A549 (cell line): ENCODE measurements at regions not wholly inside any gene's neighbourhood (a gene's known extent, or its start where the extent isn't known, plus 50 kb on each side); places are given as distances from the start of the nearest gene placed in this dataset.

ENCODE experiments used
- ATAC-seq, 2 experiments: fragments of 200-7000 bp in 1 of 2; fragments of >200 bp in 1 of 2; cut with Nextera tagmentation in 1 of 2; cut with Tn5 transposase in 1 of 2; 3 replicates each; pipeline versions ENCODE4 v1.8.0 to v1.9.1; 2018 to 2020; ENCODE audit warnings: mild to moderate bottlenecking in 1 of 2, moderate library complexity in 1 of 2
- CTCF ChIA-PET: fragments of 300-600 bp; sonication (Branson Sonifier 250); formaldehyde crosslinking; extraction: SDS; loops from one replicate; lab custom pipeline; 2021; ENCODE audit warnings: antibody characterized with exemption, inconsistent platforms; lab: Yijun Ruan, JAX
- POLR2A ChIA-PET: fragments of 350-600 bp; formaldehyde crosslinking; extraction: SDS; loops from one replicate; lab custom pipeline; 2021; ENCODE audit warnings: antibody characterized with exemption, inconsistent platforms; lab: Yijun Ruan, JAX
- DNase-seq, 2 experiments: peaks; one replicate each; pipeline versions ENCODE4 v3.0.0 to v3.0.0-alpha.2; 2011 to 2016; ENCODE audit warnings: low read depth in 1 of 2, low spot score in 1 of 2
- FAIRE-seq: peaks from 2 replicates; lab custom pipeline; 2011; peaks lifted over from hg19 to GRCh38; lab: Jason Lieb, UNC
- H3K27ac ChIP-seq, 2 experiments: fragments of >200 bp; sonication (Bioruptor Twin); formaldehyde crosslinking; 3 replicates each; pipeline ENCODE4 v1.5.1; 2016 to 2017
- H3K4me1 ChIP-seq: fragments of >200 bp; sonication (Bioruptor Twin); formaldehyde crosslinking; 3 replicates; pipeline ENCODE4 v1.6.1; 2016
- H3K4me2 ChIP-seq: fragments of >200 bp; sonication (Bioruptor Twin); formaldehyde crosslinking; 3 replicates; pipeline ENCODE4 v1.6.1; 2016
- H3K4me3 ChIP-seq: fragments of >200 bp; sonication (Bioruptor Twin); formaldehyde crosslinking; 3 replicates; pipeline ENCODE4 v1.5.1; 2016
- H3K9me3 ChIP-seq: fragments of >200 bp; sonication (Bioruptor Twin); formaldehyde crosslinking; 3 replicates; pipeline ENCODE4 v1.6.1; 2016
- CBX8 ChIP-seq: fragments of 200-600 bp; sonication (generic); IDR thresholded peaks from 2 replicates; pipeline ENCODE4 v1.6.1; 2016
- CHD4 ChIP-seq: fragments of 200-600 bp; sonication (generic); IDR thresholded peaks from 2 replicates; pipeline ENCODE4 v1.6.1; 2016; ENCODE audit warnings: antibody characterized with exemption, mild to moderate bottlenecking, borderline replicate concordance
- EP300 ChIP-seq, 2 experiments: fragments of >200 bp; sonication (Bioruptor Twin); formaldehyde crosslinking; IDR thresholded peaks; 2 replicates in 1 of 2; 3 replicates in 1 of 2; pipeline ENCODE4 v1.6.1; 2016 to 2017
- HDAC2 ChIP-seq: fragments of 200-600 bp; sonication (generic); IDR thresholded peaks from 2 replicates; pipeline ENCODE4 v1.6.1; 2016
- HOXA7 ChIP-seq: fragments of 250-450 bp; sonication (Bioruptor Pico); IDR thresholded peaks from 2 replicates; pipeline ENCODE4 v1.5.0; 2020; ENCODE audit warnings: mild to moderate bottlenecking, moderate library complexity
- HOXB13 ChIP-seq: fragments of 250-450 bp; sonication (Bioruptor Pico); IDR thresholded peaks from 2 replicates; pipeline ENCODE4 v1.5.0; 2020; ENCODE audit warnings: low read depth, mild to moderate bottlenecking, moderate library complexity
- JUN ChIP-seq, 2 experiments: fragments of >200 bp; sonication (Bioruptor Twin); formaldehyde crosslinking; IDR thresholded peaks; 2 replicates in 1 of 2; 3 replicates in 1 of 2; pipeline ENCODE4 v1.6.1; 2016 to 2017
- MAZ ChIP-seq: fragments of 150-350 bp; IDR thresholded peaks from 2 replicates; pipeline ENCODE4 v1.6.1; 2014; ENCODE audit warnings: antibody characterized with exemption, low read depth, low read length, borderline replicate concordance
- MYC ChIP-seq: IDR thresholded peaks from 2 replicates; pipeline ENCODE4 v1.6.1; 2012; ENCODE audit warnings: mild to moderate bottlenecking, inconsistent platforms, low read length, improper control_type of control experiment, borderline replicate concordance
- NFE2L2 ChIP-seq: fragments of 150-350 bp; conservative IDR thresholded peaks from 2 replicates; pipeline ENCODE4 v1.6.1; 2014; ENCODE audit warnings: low read length
- PHF8 ChIP-seq: fragments of 200-600 bp; sonication (generic); IDR thresholded peaks from 2 replicates; pipeline ENCODE4 v1.6.1; 2016; ENCODE audit warnings: low read depth, mild to moderate bottlenecking, antibody characterized with exemption, moderate library complexity, borderline replicate concordance
- POLR2AphosphoS2 ChIP-seq: conservative IDR thresholded peaks from 2 replicates; pipeline ENCODE4 v1.6.1; 2012; ENCODE audit warnings: low read length, improper control_type of control experiment, inconsistent platforms
- RFX5 ChIP-seq: fragments of 450-650 bp; IDR thresholded peaks from 2 replicates; pipeline ENCODE4 v1.7.1; 2014; ENCODE audit warnings: antibody characterized with exemption, mild to moderate bottlenecking, moderate library complexity
- RNF2 ChIP-seq: fragments of 200-600 bp; sonication (generic); IDR thresholded peaks from 2 replicates; pipeline ENCODE4 v1.6.1; 2016; ENCODE audit warnings: low read depth, mild to moderate bottlenecking, antibody characterized with exemption, moderate library complexity, borderline replicate concordance
- SMC3 ChIP-seq: fragments of >200 bp; sonication (Bioruptor Twin); formaldehyde crosslinking; IDR thresholded peaks from 3 replicates; pipeline ENCODE4 v1.6.1; 2018; ENCODE audit warnings: inconsistent platforms
- SREBF2 ChIP-seq: fragments of 450-650 bp; IDR thresholded peaks from 2 replicates; pipeline ENCODE4 v1.6.1; 2014; ENCODE audit warnings: mild to moderate bottlenecking, moderate library complexity
- TFCP2L1 ChIP-seq: fragments of 250-450 bp; sonication (Bioruptor Pico); IDR thresholded peaks from 2 replicates; pipeline ENCODE4 v1.5.0; 2021; ENCODE audit warnings: mild to moderate bottlenecking
- ZC3H11A ChIP-seq: fragments of 450-650 bp; IDR thresholded peaks from 2 replicates; pipeline ENCODE4 v1.6.1; 2014; ENCODE audit warnings: antibody characterized with exemption, mild to moderate bottlenecking
- ZFP36 ChIP-seq: fragments of 450-650 bp; IDR thresholded peaks from 2 replicates; pipeline ENCODE4 v1.6.1; 2014; ENCODE audit warnings: borderline replicate concordance; ENCODE audit not compliant: partially characterized antibody
- WGBS: methylation state at CpG from one replicate; pipeline ENCODE4 v1.1.6; 2017; ENCODE audit errors: missing lambda C conversion rate; 5-methylcytosine and 5-hydroxymethylcytosine counted together
- TF ChIP-seq, protein P1 (sequence below): fragments of 450-650 bp; IDR thresholded peaks from 2 replicates; pipeline ENCODE4 v1.6.1; 2014; ENCODE audit warnings: antibody characterized with exemption
- TF ChIP-seq, protein P2 (sequence below): IDR thresholded peaks from 2 replicates; pipeline ENCODE4 v1.6.1; 2012
- TF ChIP-seq, protein P3 (sequence below): fragments of 200-600 bp; sonication (generic); IDR thresholded peaks from 2 replicates; pipeline ENCODE4 v1.6.1; 2016; ENCODE audit warnings: antibody characterized with exemption, mild to moderate bottlenecking, moderate library complexity

DNA sequence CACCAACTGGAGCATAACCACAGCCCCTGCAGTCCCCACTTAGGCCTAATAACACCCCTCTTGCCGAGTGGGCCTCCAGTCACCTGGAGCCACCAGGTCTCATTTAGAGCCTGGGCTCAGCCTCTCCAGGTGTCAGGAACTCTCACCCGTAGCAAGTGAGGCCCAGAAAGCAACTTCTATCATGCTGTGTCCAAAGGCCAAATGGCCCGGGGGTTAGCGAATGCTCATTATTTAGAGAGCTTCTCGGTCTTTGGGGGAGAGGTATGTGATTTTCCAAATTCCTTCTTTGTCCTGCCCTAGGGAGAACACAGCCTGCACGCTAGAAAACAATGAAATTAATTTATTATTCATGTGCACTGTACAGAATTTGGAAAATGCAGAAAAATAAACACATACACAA, 109.9 kb upstream of the PTPRM start:
- Histone ChIP-seq H3K4me2 (no peak overlapping the region), H3K27ac (no peak overlapping the region), H3K9me3 (no peaks in the 10 kb centered on the region), H3K4me3 (no peak overlapping the region), H3K4me1 (no peaks in the 10 kb centered on the region)
- WGBS = 60% methylated on average over 5 of the region's 6 CpGs
- TF ChIP-seq TFCP2L1 (CRISPR knock-in tag) (no peak), JUN (IDR thresholded peaks at IDR 0.05) (no peak), ZC3H11A (no peak), HOXB13 (no peak), SMC3 (no peak), CHD4 (no peak)
- TF ChIP-seq, protein P1, sequence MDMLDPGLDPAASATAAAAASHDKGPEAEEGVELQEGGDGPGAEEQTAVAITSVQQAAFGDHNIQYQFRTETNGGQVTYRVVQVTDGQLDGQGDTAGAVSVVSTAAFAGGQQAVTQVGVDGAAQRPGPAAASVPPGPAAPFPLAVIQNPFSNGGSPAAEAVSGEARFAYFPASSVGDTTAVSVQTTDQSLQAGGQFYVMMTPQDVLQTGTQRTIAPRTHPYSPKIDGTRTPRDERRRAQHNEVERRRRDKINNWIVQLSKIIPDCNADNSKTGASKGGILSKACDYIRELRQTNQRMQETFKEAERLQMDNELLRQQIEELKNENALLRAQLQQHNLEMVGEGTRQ = no peak
- ChIA-PET POLR2A (no interaction called here), CTCF (interaction anchor here (0.7 kb wide), 1 partner anchor 184 kb away, joined by 3 read pairs; no protein-coding TSS in a partner anchor)
- DNase-seq (no peak), FAIRE-seq (no peak), ATAC-seq (no peak)

DNA sequence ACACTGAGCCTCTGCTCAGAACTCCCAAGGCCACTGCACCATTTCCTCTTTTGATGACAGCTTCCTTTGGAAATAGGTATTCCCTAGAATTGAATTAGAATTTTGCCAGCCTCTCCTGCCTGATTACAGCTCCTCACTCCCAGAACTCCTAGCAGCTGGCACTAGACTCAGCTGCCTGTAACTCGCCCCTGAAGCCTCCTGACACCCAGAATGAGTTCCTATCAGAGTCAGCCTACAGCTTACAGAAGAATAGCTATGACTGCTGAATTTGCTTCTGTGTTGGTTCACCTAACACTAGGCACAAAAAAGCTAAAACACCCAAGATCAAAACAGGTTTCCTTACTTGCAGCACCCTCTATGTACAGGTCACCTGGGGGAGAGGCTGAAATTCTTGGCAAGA, 108.2 kb upstream of the PTPRM start:
- no peak for FAIRE-seq
- no peak overlapping the region for H3K4me3 ChIP-seq
- ChIA-PET CTCF (interaction anchor here (0.6 to 0.9 kb wide), 2 partner anchors 108 to 112 kb away, joined by 3 to 5 read pairs; partner anchors contain the start of gene PTPRM), POLR2A (no interaction called here)
- H3K9me3 ChIP-seq = no peaks in the 10 kb centered on the region
- 30% methylated on average over 1 of the region's 1 CpG for WGBS
- H3K4me2 ChIP-seq = no peak overlapping the region
- no peak for ATAC-seq
- no peak for DNase-seq
- no peak overlapping the region for H3K27ac ChIP-seq
- TF ChIP-seq EP300 (IDR thresholded peaks at IDR 0.05) (no peak), RNF2 (no peak), CBX8 (no peak), MYC (no peak), HOXA7 (no peak), SMC3 (no peak), HOXB13 (no peak), POLR2AphosphoS2 (no peak), PHF8 (no peak), ZFP36 (no peak), NFE2L2 (no peak), HDAC2 (no peak), MAZ (no peak), SREBF2 (no peak), RFX5 (no peak)
- TF ChIP-seq, protein P2, sequence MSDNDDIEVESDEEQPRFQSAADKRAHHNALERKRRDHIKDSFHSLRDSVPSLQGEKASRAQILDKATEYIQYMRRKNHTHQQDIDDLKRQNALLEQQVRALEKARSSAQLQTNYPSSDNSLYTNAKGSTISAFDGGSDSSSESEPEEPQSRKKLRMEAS = no peak
- TF ChIP-seq, protein P1 = no peak
- TF ChIP-seq, protein P3, sequence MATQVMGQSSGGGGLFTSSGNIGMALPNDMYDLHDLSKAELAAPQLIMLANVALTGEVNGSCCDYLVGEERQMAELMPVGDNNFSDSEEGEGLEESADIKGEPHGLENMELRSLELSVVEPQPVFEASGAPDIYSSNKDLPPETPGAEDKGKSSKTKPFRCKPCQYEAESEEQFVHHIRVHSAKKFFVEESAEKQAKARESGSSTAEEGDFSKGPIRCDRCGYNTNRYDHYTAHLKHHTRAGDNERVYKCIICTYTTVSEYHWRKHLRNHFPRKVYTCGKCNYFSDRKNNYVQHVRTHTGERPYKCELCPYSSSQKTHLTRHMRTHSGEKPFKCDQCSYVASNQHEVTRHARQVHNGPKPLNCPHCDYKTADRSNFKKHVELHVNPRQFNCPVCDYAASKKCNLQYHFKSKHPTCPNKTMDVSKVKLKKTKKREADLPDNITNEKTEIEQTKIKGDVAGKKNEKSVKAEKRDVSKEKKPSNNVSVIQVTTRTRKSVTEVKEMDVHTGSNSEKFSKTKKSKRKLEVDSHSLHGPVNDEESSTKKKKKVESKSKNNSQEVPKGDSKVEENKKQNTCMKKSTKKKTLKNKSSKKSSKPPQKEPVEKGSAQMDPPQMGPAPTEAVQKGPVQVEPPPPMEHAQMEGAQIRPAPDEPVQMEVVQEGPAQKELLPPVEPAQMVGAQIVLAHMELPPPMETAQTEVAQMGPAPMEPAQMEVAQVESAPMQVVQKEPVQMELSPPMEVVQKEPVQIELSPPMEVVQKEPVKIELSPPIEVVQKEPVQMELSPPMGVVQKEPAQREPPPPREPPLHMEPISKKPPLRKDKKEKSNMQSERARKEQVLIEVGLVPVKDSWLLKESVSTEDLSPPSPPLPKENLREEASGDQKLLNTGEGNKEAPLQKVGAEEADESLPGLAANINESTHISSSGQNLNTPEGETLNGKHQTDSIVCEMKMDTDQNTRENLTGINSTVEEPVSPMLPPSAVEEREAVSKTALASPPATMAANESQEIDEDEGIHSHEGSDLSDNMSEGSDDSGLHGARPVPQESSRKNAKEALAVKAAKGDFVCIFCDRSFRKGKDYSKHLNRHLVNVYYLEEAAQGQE = no peak
- no peaks in the 10 kb centered on the region for H3K4me1 ChIP-seq
